ENCODE measurements at regions not wholly inside any gene's neighbourhood (a gene's known extent, or its start where the extent isn't known, plus 50 kb on each side); places are given as distances from the start of the nearest gene placed in this dataset.

DNA sequence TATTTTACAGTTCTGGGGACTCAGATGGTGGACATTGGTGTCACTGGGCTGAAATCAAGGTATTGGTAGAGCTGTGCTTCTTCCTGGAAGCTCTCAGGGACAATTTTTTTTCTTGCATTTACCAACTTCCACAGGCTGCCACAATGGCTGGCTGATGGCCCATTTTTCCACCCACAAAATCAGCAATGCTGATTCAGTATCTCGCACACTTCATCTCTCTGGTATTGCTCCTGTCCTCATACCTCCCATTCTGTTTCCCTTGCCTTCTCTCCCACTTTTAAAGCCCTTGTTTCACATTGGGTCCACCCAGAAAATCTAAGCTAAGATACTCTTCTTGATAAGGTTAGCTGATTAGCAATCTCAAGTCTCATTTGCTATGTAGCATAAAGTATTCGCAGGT is 530.9 kb upstream of the POM121L12 start:
- TF ChIP-seq POLR2A (IDR thresholded peaks at IDR 0.05) = no peak
- TF ChIP-seq, protein P1, sequence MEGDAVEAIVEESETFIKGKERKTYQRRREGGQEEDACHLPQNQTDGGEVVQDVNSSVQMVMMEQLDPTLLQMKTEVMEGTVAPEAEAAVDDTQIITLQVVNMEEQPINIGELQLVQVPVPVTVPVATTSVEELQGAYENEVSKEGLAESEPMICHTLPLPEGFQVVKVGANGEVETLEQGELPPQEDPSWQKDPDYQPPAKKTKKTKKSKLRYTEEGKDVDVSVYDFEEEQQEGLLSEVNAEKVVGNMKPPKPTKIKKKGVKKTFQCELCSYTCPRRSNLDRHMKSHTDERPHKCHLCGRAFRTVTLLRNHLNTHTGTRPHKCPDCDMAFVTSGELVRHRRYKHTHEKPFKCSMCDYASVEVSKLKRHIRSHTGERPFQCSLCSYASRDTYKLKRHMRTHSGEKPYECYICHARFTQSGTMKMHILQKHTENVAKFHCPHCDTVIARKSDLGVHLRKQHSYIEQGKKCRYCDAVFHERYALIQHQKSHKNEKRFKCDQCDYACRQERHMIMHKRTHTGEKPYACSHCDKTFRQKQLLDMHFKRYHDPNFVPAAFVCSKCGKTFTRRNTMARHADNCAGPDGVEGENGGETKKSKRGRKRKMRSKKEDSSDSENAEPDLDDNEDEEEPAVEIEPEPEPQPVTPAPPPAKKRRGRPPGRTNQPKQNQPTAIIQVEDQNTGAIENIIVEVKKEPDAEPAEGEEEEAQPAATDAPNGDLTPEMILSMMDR (IDR thresholded peaks at IDR 0.05) = no peak

Data from lower leg skin (tissue), 3 donors.